VCaP (cell line): ENCODE measurements at regions not wholly inside any gene's neighbourhood (a gene's known extent, or its start where the extent isn't known, plus 50 kb on each side); places are given as distances from the start of the nearest gene placed in this dataset.

ENCODE experiments used
- H3K27ac ChIP-seq: fragments of 450-650 bp; 2 replicates; pipeline ENCODE4 v1.5.1; 2017
- TF ChIP-seq, protein P1 (sequence below): fragments of 450-650 bp; conservative IDR thresholded peaks from 2 replicates; pipeline ENCODE4 v1.5.1; 2017; ENCODE audit warnings: mild to moderate bottlenecking, moderate library complexity

- TF ChIP-seq, protein P1, sequence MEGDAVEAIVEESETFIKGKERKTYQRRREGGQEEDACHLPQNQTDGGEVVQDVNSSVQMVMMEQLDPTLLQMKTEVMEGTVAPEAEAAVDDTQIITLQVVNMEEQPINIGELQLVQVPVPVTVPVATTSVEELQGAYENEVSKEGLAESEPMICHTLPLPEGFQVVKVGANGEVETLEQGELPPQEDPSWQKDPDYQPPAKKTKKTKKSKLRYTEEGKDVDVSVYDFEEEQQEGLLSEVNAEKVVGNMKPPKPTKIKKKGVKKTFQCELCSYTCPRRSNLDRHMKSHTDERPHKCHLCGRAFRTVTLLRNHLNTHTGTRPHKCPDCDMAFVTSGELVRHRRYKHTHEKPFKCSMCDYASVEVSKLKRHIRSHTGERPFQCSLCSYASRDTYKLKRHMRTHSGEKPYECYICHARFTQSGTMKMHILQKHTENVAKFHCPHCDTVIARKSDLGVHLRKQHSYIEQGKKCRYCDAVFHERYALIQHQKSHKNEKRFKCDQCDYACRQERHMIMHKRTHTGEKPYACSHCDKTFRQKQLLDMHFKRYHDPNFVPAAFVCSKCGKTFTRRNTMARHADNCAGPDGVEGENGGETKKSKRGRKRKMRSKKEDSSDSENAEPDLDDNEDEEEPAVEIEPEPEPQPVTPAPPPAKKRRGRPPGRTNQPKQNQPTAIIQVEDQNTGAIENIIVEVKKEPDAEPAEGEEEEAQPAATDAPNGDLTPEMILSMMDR = no peak
Observed at GRCh38 chr3:111319598-111319997, 222.4 kb upstream of the CD96 start.

GRCh38 chr3:111321786-111322185 lies 220.2 kb upstream of the CD96 start:
- TF ChIP-seq, protein P1 = no peak
- H3K27ac ChIP-seq = peak overlapping the region; percentile 58

More at GRCh38 chr3:111319598-111319997, 222.4 kb upstream of the CD96 start:
- H3K27ac ChIP-seq = no peak overlapping the region

GRCh38 chr3:111323019-111323418 lies 219.0 kb upstream of the CD96 start:
- TF ChIP-seq, protein P1 = no peak
- H3K27ac ChIP-seq = peak overlapping the region; percentile 58

DNA sequence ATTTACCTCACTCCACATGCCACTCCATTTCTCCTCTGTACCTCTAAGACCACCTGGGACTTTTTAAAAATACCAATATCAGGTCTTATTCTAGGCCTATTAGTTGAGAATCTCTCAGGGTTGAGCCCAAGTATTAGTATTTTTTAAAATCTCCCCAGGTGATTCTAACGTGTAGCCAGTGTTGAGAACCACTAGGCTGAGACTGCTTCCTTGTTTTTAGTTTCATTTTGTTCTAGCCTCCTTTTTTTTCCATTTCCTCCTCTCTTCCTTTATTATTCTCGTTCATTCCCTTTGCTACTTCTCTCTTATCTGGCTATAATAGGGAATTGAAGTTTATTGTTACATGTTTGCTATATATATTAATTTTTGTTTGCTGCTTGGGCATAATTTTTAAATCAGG lies 217.8 kb upstream of the CD96 start:
- H3K27ac ChIP-seq = no peak overlapping the region
- TF ChIP-seq, protein P1 = no peak

DNA sequence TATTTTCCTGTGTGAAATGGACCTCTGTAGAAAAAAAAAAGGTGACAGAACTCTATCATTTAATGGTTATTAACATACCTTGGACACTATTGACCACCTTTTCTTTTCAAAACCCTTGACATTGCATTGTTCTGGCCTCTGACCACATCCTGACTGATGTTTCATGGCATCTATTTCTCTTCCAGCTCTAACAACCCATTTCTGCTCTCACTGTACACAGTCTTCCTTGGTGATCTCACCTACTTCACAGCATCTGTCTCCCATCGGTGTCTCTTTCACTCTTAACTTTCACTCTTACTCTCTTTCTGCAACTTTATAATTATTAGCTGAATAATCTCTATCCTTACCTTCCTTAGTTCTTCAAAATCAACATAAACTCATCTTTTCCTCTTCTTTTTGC lies 217.4 kb upstream of the CD96 start:
- TF ChIP-seq, protein P1 = no peak
- no peak overlapping the region for H3K27ac ChIP-seq

- TF ChIP-seq, protein P1 = no peak
- no peak overlapping the region for H3K27ac ChIP-seq
Observed at GRCh38 chr3:111325160-111325718, 216.8 kb upstream of the CD96 start.

GRCh38 chr3:111326144-111326995 lies 215.6 kb upstream of the CD96 start:
- H3K27ac ChIP-seq = no peak overlapping the region
- TF ChIP-seq, protein P1 = no peak
